Activated naive CD8-positive, alpha-beta T cell treated with anti-CD3 and anti-CD28 coated beads, Interleukin-2, amount 50 U/mL, for 24 hours (primary cell): ENCODE measurements at regions not wholly inside any gene's neighbourhood (a gene's known extent, or its start where the extent isn't known, plus 50 kb on each side); places are given as distances from the start of the nearest gene placed in this dataset.

Experiments
- ATAC-seq: fragments of 150-1000 bp; cut with Tn5 transposase; one replicate; pipeline ENCODE4 v1.10.0; 2021
- DNase-seq: peaks from one replicate; pipeline ENCODE4 v3.0.0; 2021
- H3K27ac Mint-ChIP-seq: one replicate; pipeline ENCODE4 v1.8.0; 2021; ENCODE audit warnings: mild to moderate bottlenecking, mixed read lengths
- H3K27me3 Mint-ChIP-seq: one replicate; pipeline ENCODE4 v1.8.0; 2021; ENCODE audit warnings: mixed read lengths
- H3K36me3 Mint-ChIP-seq: one replicate; pipeline ENCODE4 v1.8.0; 2021; ENCODE audit warnings: low read depth, mixed read lengths
- H3K4me1 Mint-ChIP-seq: one replicate; pipeline ENCODE4 v1.8.0; 2021; ENCODE audit warnings: mixed read lengths
- H3K4me3 Mint-ChIP-seq: one replicate; pipeline ENCODE4 v1.8.0; 2021; ENCODE audit warnings: mild to moderate bottlenecking, moderate library complexity, mixed read lengths
- H3K9me3 Mint-ChIP-seq: one replicate; pipeline ENCODE4 v1.8.0; 2021; ENCODE audit warnings: mixed read lengths

GRCh38 chr15:39086641-39087040 lies 494.2 kb upstream of the THBS1 start:
- no peak overlapping the region for H3K27ac Mint-ChIP-seq
- peaks cover 14% of the 10 kb centered on the region for H3K27me3 Mint-ChIP-seq
- ATAC-seq (no peak), DNase-seq (no peak)
- H3K36me3 Mint-ChIP-seq, result no peaks in the 10 kb centered on the region
- peaks cover 3% of the 10 kb centered on the region for H3K4me1 Mint-ChIP-seq
- H3K9me3 Mint-ChIP-seq, result no peaks in the 10 kb centered on the region
- no peak overlapping the region for H3K4me3 Mint-ChIP-seq

GRCh38 chr15:39088156-39088555 lies 492.7 kb upstream of the THBS1 start:
- no peaks in the 10 kb centered on the region for H3K9me3 Mint-ChIP-seq
- H3K27ac Mint-ChIP-seq, result no peak overlapping the region
- H3K4me1 Mint-ChIP-seq, result peaks cover 3% of the 10 kb centered on the region
- H3K27me3 Mint-ChIP-seq, result peaks cover 12% of the 10 kb centered on the region
- ATAC-seq (no peak), DNase-seq (no peak)
- no peak overlapping the region for H3K4me3 Mint-ChIP-seq
- H3K36me3 Mint-ChIP-seq, result no peaks in the 10 kb centered on the region

- H3K27me3 Mint-ChIP-seq, result peaks cover 11% of the 10 kb centered on the region
- no peaks in the 10 kb centered on the region for H3K36me3 Mint-ChIP-seq
- no peak for ATAC-seq
Observed at GRCh38 chr15:39092354-39092753, 488.5 kb upstream of the THBS1 start.

GRCh38 chr15:39092761-39093160 lies 488.1 kb upstream of the THBS1 start:
- Mint-ChIP-seq H3K4me1 (no peaks in the 10 kb centered on the region), H3K36me3 (no peaks in the 10 kb centered on the region), H3K27ac (no peak overlapping the region), H3K27me3 (peaks cover 7% of the 10 kb centered on the region), H3K4me3 (no peak overlapping the region), H3K9me3 (no peaks in the 10 kb centered on the region)
- DNase-seq, result no peak
- ATAC-seq, result no peak

More at GRCh38 chr15:39092354-39092753, 488.5 kb upstream of the THBS1 start:
- Mint-ChIP-seq H3K27ac (no peak overlapping the region), H3K9me3 (no peaks in the 10 kb centered on the region), H3K4me3 (no peak overlapping the region), H3K4me1 (no peaks in the 10 kb centered on the region)
- no peak for DNase-seq

GRCh38 chr15:39094116-39094515 lies 486.8 kb upstream of the THBS1 start:
- Mint-ChIP-seq H3K4me3 (no peak overlapping the region), H3K27ac (no peak overlapping the region), H3K4me1 (no peaks in the 10 kb centered on the region), H3K36me3 (no peaks in the 10 kb centered on the region), H3K9me3 (no peaks in the 10 kb centered on the region), H3K27me3 (peaks cover 11% of the 10 kb centered on the region)
- ATAC-seq (no peak), DNase-seq (no peak)

GRCh38 chr15:39095218-39095879 lies 485.5 kb upstream of the THBS1 start:
- no peak for DNase-seq
- Mint-ChIP-seq H3K27ac (no peak overlapping the region), H3K36me3 (no peaks in the 10 kb centered on the region), H3K27me3 (peaks cover 14% of the 10 kb centered on the region), H3K9me3 (no peaks in the 10 kb centered on the region), H3K4me1 (no peaks in the 10 kb centered on the region), H3K4me3 (no peak overlapping the region)
- ATAC-seq, result no peak

GRCh38 chr15:39096608-39097205 lies 484.2 kb upstream of the THBS1 start:
- DNase-seq (no peak), ATAC-seq (no peak)
- H3K4me3 Mint-ChIP-seq, result no peak overlapping the region
- H3K27ac Mint-ChIP-seq, result no peak overlapping the region
- H3K9me3 Mint-ChIP-seq, result no peaks in the 10 kb centered on the region
- H3K27me3 Mint-ChIP-seq, result peaks cover 10% of the 10 kb centered on the region
- no peaks in the 10 kb centered on the region for H3K36me3 Mint-ChIP-seq
- H3K4me1 Mint-ChIP-seq, result no peaks in the 10 kb centered on the region

- H3K9me3 Mint-ChIP-seq, result no peaks in the 10 kb centered on the region
- no peak overlapping the region for H3K27ac Mint-ChIP-seq
- H3K27me3 Mint-ChIP-seq, result peaks cover 19% of the 10 kb centered on the region
- H3K36me3 Mint-ChIP-seq, result no peaks in the 10 kb centered on the region
- DNase-seq (no peak), ATAC-seq (no peak)
- no peak overlapping the region for H3K4me3 Mint-ChIP-seq
- H3K4me1 Mint-ChIP-seq, result no peaks in the 10 kb centered on the region
Observed at GRCh38 chr15:39099524-39099923, 481.4 kb upstream of the THBS1 start.

- DNase-seq, result no peak
- H3K27me3 Mint-ChIP-seq, result peaks cover 19% of the 10 kb centered on the region
- ATAC-seq, result no peak
- no peaks in the 10 kb centered on the region for H3K4me1 Mint-ChIP-seq
- no peaks in the 10 kb centered on the region for H3K36me3 Mint-ChIP-seq
- no peak overlapping the region for H3K27ac Mint-ChIP-seq
- H3K9me3 Mint-ChIP-seq, result no peaks in the 10 kb centered on the region
- H3K4me3 Mint-ChIP-seq, result no peak overlapping the region
Observed at GRCh38 chr15:39100106-39100660, 480.7 kb upstream of the THBS1 start.

- no peaks in the 10 kb centered on the region for H3K4me1 Mint-ChIP-seq
- ATAC-seq, result no peak
- H3K27me3 Mint-ChIP-seq, result peaks cover 23% of the 10 kb centered on the region
- no peak overlapping the region for H3K4me3 Mint-ChIP-seq
- DNase-seq, result no peak
- H3K27ac Mint-ChIP-seq, result no peak overlapping the region
- no peaks in the 10 kb centered on the region for H3K36me3 Mint-ChIP-seq
- no peaks in the 10 kb centered on the region for H3K9me3 Mint-ChIP-seq
Observed at GRCh38 chr15:39102431-39102830, 478.4 kb upstream of the THBS1 start.

- Mint-ChIP-seq H3K9me3 (no peaks in the 10 kb centered on the region), H3K4me3 (no peak overlapping the region), H3K27me3 (peaks cover 18% of the 10 kb centered on the region), H3K4me1 (no peaks in the 10 kb centered on the region), H3K36me3 (no peaks in the 10 kb centered on the region), H3K27ac (no peak overlapping the region)
- ATAC-seq (no peak), DNase-seq (no peak)
Observed at GRCh38 chr15:39106950-39107349, 473.9 kb upstream of the THBS1 start.

- DNase-seq (no peak), ATAC-seq (no peak)
- no peaks in the 10 kb centered on the region for H3K4me1 Mint-ChIP-seq
- no peak overlapping the region for H3K27ac Mint-ChIP-seq
- peaks cover 15% of the 10 kb centered on the region for H3K27me3 Mint-ChIP-seq
- no peaks in the 10 kb centered on the region for H3K9me3 Mint-ChIP-seq
- no peak overlapping the region for H3K4me3 Mint-ChIP-seq
- no peaks in the 10 kb centered on the region for H3K36me3 Mint-ChIP-seq
Observed at GRCh38 chr15:39108021-39108420, 472.9 kb upstream of the THBS1 start.

GRCh38 chr15:39110336-39110735 lies 470.5 kb upstream of the THBS1 start:
- no peak for DNase-seq
- Mint-ChIP-seq H3K9me3 (no peaks in the 10 kb centered on the region), H3K27me3 (peaks cover 10% of the 10 kb centered on the region)

GRCh38 chr15:39110746-39111145 lies 470.1 kb upstream of the THBS1 start:
- H3K4me1 Mint-ChIP-seq, result no peaks in the 10 kb centered on the region
- no peak for DNase-seq

More at GRCh38 chr15:39110336-39110735, 470.5 kb upstream of the THBS1 start:
- Mint-ChIP-seq H3K4me1 (no peaks in the 10 kb centered on the region), H3K36me3 (no peaks in the 10 kb centered on the region), H3K27ac (no peak overlapping the region), H3K4me3 (no peak overlapping the region)
- no peak for ATAC-seq

GRCh38 chr15:39113741-39114140 lies 467.1 kb upstream of the THBS1 start:
- ATAC-seq (no peak), DNase-seq (no peak)
- Mint-ChIP-seq H3K9me3 (peaks cover 14% of the 10 kb centered on the region), H3K27me3 (peaks cover 20% of the 10 kb centered on the region), H3K4me3 (no peak overlapping the region), H3K27ac (no peak overlapping the region), H3K36me3 (no peaks in the 10 kb centered on the region), H3K4me1 (no peaks in the 10 kb centered on the region)

More at GRCh38 chr15:39110746-39111145, 470.1 kb upstream of the THBS1 start:
- H3K27ac Mint-ChIP-seq, result no peak overlapping the region
- peaks cover 10% of the 10 kb centered on the region for H3K27me3 Mint-ChIP-seq
- no peak for ATAC-seq
- H3K9me3 Mint-ChIP-seq, result no peaks in the 10 kb centered on the region
- H3K4me3 Mint-ChIP-seq, result no peak overlapping the region
- H3K36me3 Mint-ChIP-seq, result no peaks in the 10 kb centered on the region
